ENCODE measurements at regions not wholly inside any gene's neighbourhood (a gene's known extent, or its start where the extent isn't known, plus 50 kb on each side); places are given as distances from the start of the nearest gene placed in this dataset.

GRCh38 chr16:48999508-48999907 is 282.1 kb downstream of the CBLN1 start:
- Histone ChIP-seq H3K27ac (ENCODE audit: low read length) (no peak overlapping the region), H3K9me2 (replicated peaks; ENCODE audit: insufficient read depth, low read length) (no peaks in the 10 kb centered on the region), H2AFZ (ENCODE audit: low read length) (no peak overlapping the region), H3K9me3 (replicated peaks; ENCODE audit: insufficient read depth, low read length) (no peaks in the 10 kb centered on the region), H3K27me3 (replicated peaks; ENCODE audit: insufficient read depth, low read length) (no peaks in the 10 kb centered on the region), H3K4me3 (ENCODE audit: low read length) (no peak overlapping the region), H3K36me3 (replicated peaks; ENCODE audit: insufficient read depth, low read length) (no peaks in the 10 kb centered on the region), H3K4me1 (ENCODE audit: low read length) (no peaks in the 10 kb centered on the region), H3F3A (ENCODE audit: insufficient read depth, low read length) (no peaks in the 10 kb centered on the region), H4K20me1 (ENCODE audit: insufficient read depth, low read length) (no peaks in the 10 kb centered on the region), H3K79me2 (ENCODE audit: low read length) (no peaks in the 10 kb centered on the region), H3K4me2 (ENCODE audit: low read depth, low read length) (no peak overlapping the region), H3K9ac (ENCODE audit: low read length) (no peak overlapping the region)
- no peak for TF ChIP-seq CTCF (IDR thresholded peaks at IDR 0.05; ENCODE audit: low read length)
- TF ChIP-seq EZH2 (optimal IDR thresholded peaks at IDR 0.05; ENCODE audit: low read depth, low read length): no peak
- DNase-seq: no peak

- no peaks in the 10 kb centered on the region for H3K27me3 ChIP-seq (replicated peaks; ENCODE audit: insufficient read depth, low read length)
- no peak overlapping the region for H3K27ac ChIP-seq (ENCODE audit: low read length)
- H3K9ac ChIP-seq (ENCODE audit: low read length): no peak overlapping the region
- no peaks in the 10 kb centered on the region for H3K9me2 ChIP-seq (replicated peaks; ENCODE audit: insufficient read depth, low read length)
- H3K79me2 ChIP-seq (ENCODE audit: low read length): no peaks in the 10 kb centered on the region
- H3K36me3 ChIP-seq (replicated peaks; ENCODE audit: insufficient read depth, low read length): no peaks in the 10 kb centered on the region
- H3K4me1 ChIP-seq (ENCODE audit: low read length): no peaks in the 10 kb centered on the region
- H4K20me1 ChIP-seq (ENCODE audit: insufficient read depth, low read length): no peaks in the 10 kb centered on the region
- DNase-seq: no peak
- TF ChIP-seq EZH2 (optimal IDR thresholded peaks at IDR 0.05; ENCODE audit: low read depth, low read length) (no peak), EZH2phosphoT487 (IDR thresholded peaks at IDR 0.05; ENCODE audit: low read length) (no peak), CTCF (IDR thresholded peaks at IDR 0.05; ENCODE audit: low read length) (no peak)
- H3K4me2 ChIP-seq (ENCODE audit: low read depth, low read length): no peak overlapping the region
- no peak overlapping the region for H2AFZ ChIP-seq (ENCODE audit: low read length)
- H3F3A ChIP-seq (ENCODE audit: insufficient read depth, low read length): no peaks in the 10 kb centered on the region
- no peaks in the 10 kb centered on the region for H3K9me3 ChIP-seq (replicated peaks; ENCODE audit: insufficient read depth, low read length)
- no peak overlapping the region for H3K4me3 ChIP-seq (ENCODE audit: low read length)
Measured at GRCh38 chr16:48999044-48999443, 282.6 kb downstream of the CBLN1 start.

- H3K27me3 ChIP-seq (replicated peaks; ENCODE audit: insufficient read depth, low read length): no peaks in the 10 kb centered on the region
Measured at GRCh38 chr16:48997946-48998345, 283.7 kb downstream of the CBLN1 start.

More at GRCh38 chr16:48997946-48998345, 283.7 kb downstream of the CBLN1 start:
- Histone ChIP-seq H3K4me1 (ENCODE audit: low read length) (no peaks in the 10 kb centered on the region), H3K4me3 (ENCODE audit: low read length) (no peak overlapping the region), H4K20me1 (ENCODE audit: insufficient read depth, low read length) (no peaks in the 10 kb centered on the region), H3K36me3 (replicated peaks; ENCODE audit: insufficient read depth, low read length) (no peaks in the 10 kb centered on the region), H3K4me2 (ENCODE audit: low read depth, low read length) (no peak overlapping the region), H2AFZ (ENCODE audit: low read length) (no peak overlapping the region), H3K79me2 (ENCODE audit: low read length) (no peaks in the 10 kb centered on the region), H3K9me2 (replicated peaks; ENCODE audit: insufficient read depth, low read length) (no peaks in the 10 kb centered on the region), H3F3A (ENCODE audit: insufficient read depth, low read length) (no peaks in the 10 kb centered on the region), H3K9ac (ENCODE audit: low read length) (no peak overlapping the region), H3K9me3 (replicated peaks; ENCODE audit: insufficient read depth, low read length) (no peaks in the 10 kb centered on the region), H3K27ac (ENCODE audit: low read length) (no peak overlapping the region)
- DNase-seq: no peak
- no peak for TF ChIP-seq CTCF (IDR thresholded peaks at IDR 0.05; ENCODE audit: low read length)
- no peak for TF ChIP-seq EZH2 (optimal IDR thresholded peaks at IDR 0.05; ENCODE audit: low read depth, low read length)
- no peak for TF ChIP-seq EZH2phosphoT487 (IDR thresholded peaks at IDR 0.05; ENCODE audit: low read length)
